ENCODE measurements at regions not wholly inside any gene's neighbourhood (a gene's known extent, or its start where the extent isn't known, plus 50 kb on each side); places are given as distances from the start of the nearest gene placed in this dataset.

- TF ChIP-seq CTCF (conservative IDR thresholded peaks at IDR 0.05; ENCODE audit: low read depth) = no peak
- POLR2A ChIA-PET (ENCODE audit: low non-redundant PET) = no interaction called here
- H3K27ac ChIP-seq = no peak overlapping the region
- DNase-seq (ENCODE audit: low spot score) = no peak
- CTCF ChIA-PET = no interaction called here
Measured at GRCh38 chr7:85328456-85328998, 141.7 kb upstream of the SEMA3D start.

DNA sequence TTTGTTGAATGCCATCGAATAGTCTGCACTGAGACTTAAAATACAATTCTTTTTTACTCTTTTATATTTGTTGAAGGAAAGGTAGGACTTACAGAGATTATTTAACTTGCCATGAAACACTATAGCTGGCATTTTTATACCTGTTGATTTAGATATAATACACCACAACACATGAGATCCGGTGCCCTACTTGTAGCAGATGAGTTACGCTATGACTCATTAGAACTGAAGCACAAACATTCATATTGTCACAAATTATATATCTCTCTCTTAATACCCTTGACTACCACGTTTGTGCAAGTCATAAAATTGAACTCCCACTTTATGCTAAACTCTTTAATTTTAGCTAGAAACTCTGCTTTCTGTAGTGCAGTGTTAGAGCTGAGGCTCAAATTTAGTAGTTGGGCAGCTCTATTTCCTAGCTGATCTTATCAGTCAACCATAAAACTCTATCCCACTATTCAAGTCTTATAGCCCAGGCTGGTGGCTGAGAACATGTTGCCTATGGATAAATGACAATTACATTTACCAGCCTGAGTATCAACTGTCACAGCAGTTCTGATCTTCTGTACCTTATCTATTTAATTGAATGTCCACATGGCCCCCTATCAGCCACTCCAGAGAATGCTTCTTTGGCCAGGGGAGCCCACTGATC, 137.4 kb upstream of the SEMA3D start:
- TF ChIP-seq CTCF (conservative IDR thresholded peaks at IDR 0.05; ENCODE audit: low read depth) = no peak
- DNase-seq (ENCODE audit: low spot score) = no peak
- POLR2A ChIA-PET (ENCODE audit: low non-redundant PET) = no interaction called here
- CTCF ChIA-PET = interaction anchor here (0.9 kb wide), 1 partner anchor 14 kb away, joined by 3 read pairs; no protein-coding TSS in a partner anchor
- no peak overlapping the region for H3K27ac ChIP-seq

DNA sequence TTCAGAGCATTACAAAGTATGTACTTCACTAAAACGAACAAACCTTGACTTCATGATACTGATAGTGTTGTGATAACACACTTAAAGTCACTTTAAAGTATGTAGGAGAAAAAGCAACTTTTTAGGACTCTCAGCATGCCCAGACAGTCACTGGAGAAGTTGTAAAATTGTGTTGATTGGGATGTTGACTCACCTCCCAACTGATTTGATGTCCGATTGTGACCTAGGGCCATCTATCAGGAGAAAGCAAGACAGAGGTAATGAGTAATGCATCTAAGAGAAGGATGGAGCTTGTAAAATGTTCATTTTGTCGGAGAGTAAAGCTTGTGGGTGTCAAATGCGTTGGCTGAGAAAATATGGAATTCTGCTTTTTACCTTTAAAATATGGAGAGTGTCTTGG, 135.4 kb upstream of the SEMA3D start:
- POLR2A ChIA-PET (ENCODE audit: low non-redundant PET) = no interaction called here
- CTCF ChIA-PET = no interaction called here
- TF ChIP-seq CTCF (conservative IDR thresholded peaks at IDR 0.05; ENCODE audit: low read depth) = no peak
- no peak overlapping the region for H3K27ac ChIP-seq
- DNase-seq (ENCODE audit: low spot score) = no peak

GRCh38 chr7:85320699-85321476, 134.0 kb upstream of the SEMA3D start:
- DNase-seq (ENCODE audit: low spot score) = no peak
- ChIA-PET CTCF (no interaction called here), POLR2A (ENCODE audit: low non-redundant PET) (no interaction called here)
- TF ChIP-seq CTCF (conservative IDR thresholded peaks at IDR 0.05; ENCODE audit: low read depth) = no peak
- no peak overlapping the region for H3K27ac ChIP-seq

GRCh38 chr7:85316489-85316888, 129.6 kb upstream of the SEMA3D start:
- POLR2A ChIA-PET (ENCODE audit: low non-redundant PET) = no interaction called here

DNA sequence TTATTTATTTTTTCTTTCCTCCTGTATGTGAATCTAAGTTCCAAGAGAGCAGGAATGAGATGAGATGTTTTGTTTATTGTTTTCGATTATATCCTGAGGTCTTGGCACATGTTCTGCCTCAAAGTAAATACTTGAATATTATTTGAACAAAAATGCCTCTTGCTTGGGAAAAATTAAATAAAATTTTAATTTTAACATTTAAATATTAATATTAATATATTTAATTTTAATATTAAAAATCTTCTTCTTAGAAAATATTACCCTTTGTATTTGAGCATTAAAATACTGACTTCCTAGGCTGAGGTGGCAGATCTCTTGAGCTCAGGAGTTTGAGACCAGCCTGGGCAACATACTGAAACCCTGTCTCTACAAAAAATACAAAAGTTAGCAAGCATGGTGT, 123.4 kb upstream of the SEMA3D start:
- no peak for DNase-seq (ENCODE audit: low spot score)
- H3K27ac ChIP-seq = no peak overlapping the region
- no peak for TF ChIP-seq CTCF (conservative IDR thresholded peaks at IDR 0.05; ENCODE audit: low read depth)
- CTCF ChIA-PET = interaction anchor here (0.6 to 0.9 kb wide), 2 partner anchors 9 to 115 kb away, joined by 3 read pairs; no protein-coding TSS in a partner anchor
- POLR2A ChIA-PET (ENCODE audit: low non-redundant PET) = no interaction called here

More at GRCh38 chr7:85316489-85316888, 129.6 kb upstream of the SEMA3D start:
- no peak for DNase-seq (ENCODE audit: low spot score)
- no peak for TF ChIP-seq CTCF (conservative IDR thresholded peaks at IDR 0.05; ENCODE audit: low read depth)
- CTCF ChIA-PET = no interaction called here
- no peak overlapping the region for H3K27ac ChIP-seq

Data from RWPE1 (cell line).